SK-N-SH (cell line): ENCODE measurements at regions not wholly inside any gene's neighbourhood (a gene's known extent, or its start where the extent isn't known, plus 50 kb on each side); places are given as distances from the start of the nearest gene placed in this dataset.

ENCODE experiments used
- CTCF ChIA-PET: fragments of 300-600, 350-600 bp; formaldehyde crosslinking; extraction: SDS; loops from one replicate; lab custom pipeline; 2021; lab: Yijun Ruan, JAX
- POLR2A ChIA-PET: fragments of 350-600 bp; sonication (Branson Sonifier 250); formaldehyde crosslinking; extraction: SDS; loops from one replicate; lab custom pipeline; 2020; ENCODE audit warnings: antibody characterized with exemption, inconsistent platforms; lab: Yijun Ruan, JAX
- DNase-seq: peaks from one replicate; pipeline ENCODE4 v3.0.0; 2012
- H2AFZ ChIP-seq: fragments of 200-600 bp; sonication (generic); 2 replicates; pipeline ENCODE4 v1.8.1; 2016; ENCODE audit warnings: antibody characterized with exemption, mild to moderate bottlenecking, low read depth
- H3F3A ChIP-seq: fragments of 200-600 bp; sonication (generic); replicated peaks from 2 replicates; pipeline ENCODE3; 2016; ENCODE audit warnings: antibody characterized with exemption, mild to moderate bottlenecking; ENCODE audit not compliant: insufficient read depth
- H3K27ac ChIP-seq, 2 experiments: fragments of 200-500 bp in 1 of 2; fragments of 200-600 bp in 1 of 2; sonication (Bioruptor generic) in 1 of 2; sonication (generic), shearing (Covaris generic) in 1 of 2; 2 replicates each; pipeline versions ENCODE4 v1.5.1 to v1.6.1; 2014 to 2016; ENCODE audit warnings: low read depth in 2 of 2, inconsistent platforms in 1 of 2, low read length in 1 of 2, mild to moderate bottlenecking in 1 of 2, mixed read lengths in 1 of 2
- H3K27me3 ChIP-seq: fragments of 200-600 bp; sonication (generic), shearing (Covaris generic); 2 replicates; pipeline ENCODE4 v1.6.1; 2016; ENCODE audit warnings: mixed run types; ENCODE audit not compliant: insufficient read depth
- H3K36me3 ChIP-seq, 2 experiments: fragments of 200-500 bp in 1 of 2; fragments of 200-600 bp in 1 of 2; sonication (Bioruptor generic) in 1 of 2; sonication (generic) in 1 of 2; replicated peaks in 1 of 2; 2 replicates each; pipeline versions ENCODE3 to v1.5.1; 2014 to 2016; ENCODE audit warnings: low read length in 1 of 2, mild to moderate bottlenecking in 1 of 2; ENCODE audit not compliant: insufficient read depth in 2 of 2, control insufficient read depth in 1 of 2
- H3K4me1 ChIP-seq, 2 experiments: fragments of 200-500 bp in 1 of 2; fragments of 200-600 bp in 1 of 2; sonication (Bioruptor generic) in 1 of 2; sonication (generic), shearing (Covaris generic) in 1 of 2; 2 replicates each; pipeline versions ENCODE4 v1.5.1 to v1.6.1; 2014 to 2016; ENCODE audit warnings: low read depth in 1 of 2, low read length in 1 of 2, mixed run types in 1 of 2; ENCODE audit not compliant: insufficient read depth in 2 of 2, control insufficient read depth in 1 of 2
- H3K4me2 ChIP-seq: fragments of 200-600 bp; sonication (generic), shearing (Covaris generic); 2 replicates; pipeline ENCODE4 v1.6.1; 2017; ENCODE audit warnings: mixed run types
- H3K4me3 ChIP-seq, 2 experiments: fragments of 200-500 bp in 1 of 2; fragments of 200-600 bp in 1 of 2; sonication (Bioruptor generic) in 1 of 2; sonication (generic), shearing (Covaris generic) in 1 of 2; 2 replicates each; pipeline versions ENCODE4 v1.5.1 to v1.8.1; 2014 to 2016; ENCODE audit warnings: low read depth in 2 of 2, inconsistent platforms in 1 of 2, low read length in 1 of 2, mild to moderate bottlenecking in 1 of 2, mixed read lengths in 1 of 2, moderate library complexity in 1 of 2
- H3K79me2 ChIP-seq: fragments of 200-600 bp; sonication (generic); 2 replicates; pipeline ENCODE4 v1.8.1; 2017; ENCODE audit warnings: mild to moderate bottlenecking; ENCODE audit not compliant: insufficient read depth
- H3K9ac ChIP-seq: fragments of 200-600 bp; sonication (generic); 2 replicates; pipeline ENCODE4 v1.6.1; 2017; ENCODE audit warnings: mixed run types
- H3K9me2 ChIP-seq: fragments of 200-600 bp; sonication (generic); 2 replicates; pipeline ENCODE4 v1.6.1; 2017; ENCODE audit warnings: mixed run types
- H3K9me3 ChIP-seq: fragments of 200-600 bp; sonication (generic); 2 replicates; pipeline ENCODE4 v1.6.1; 2017; ENCODE audit warnings: mixed run types, mild to moderate bottlenecking, moderate library complexity
- H4K20me1 ChIP-seq: fragments of 200-600 bp; sonication (generic); 2 replicates; pipeline ENCODE4 v1.6.1; 2017; ENCODE audit warnings: mild to moderate bottlenecking, mixed run types; ENCODE audit not compliant: insufficient read depth
- CHD2 ChIP-seq: fragments of 150-350 bp; IDR thresholded peaks from 2 replicates; pipeline ENCODE4 v1.6.1; 2018; ENCODE audit warnings: low read length; ENCODE audit not compliant: partially characterized antibody
- ELF1 ChIP-seq: IDR thresholded peaks from 2 replicates; pipeline ENCODE4 v1.4.0; 2012
- EP300 ChIP-seq, 2 experiments: IDR thresholded peaks; 2 replicates each; pipeline versions ENCODE4 v1.4.0 to v1.6.1; 2012; ENCODE audit warnings: borderline replicate concordance in 1 of 2, low read depth in 1 of 2, low read length in 1 of 2
- EZH2phosphoT487 ChIP-seq: fragments of 200-600 bp; sonication (generic); IDR thresholded peaks from 2 replicates; pipeline ENCODE4 v1.6.1; 2017; ENCODE audit warnings: low read depth, mixed run types, mild to moderate bottlenecking, antibody characterized with exemption, moderate library complexity, borderline replicate concordance
- FOXJ3 ChIP-seq: sonication (generic); formaldehyde crosslinking; IDR thresholded peaks from 2 replicates; pipeline ENCODE4 v1.5.1; 2020; ENCODE audit warnings: mild to moderate bottlenecking, missing genetic modification reagents
- FOXM1 ChIP-seq: IDR thresholded peaks from 2 replicates; pipeline ENCODE4 v1.4.0; 2012; ENCODE audit warnings: low read depth, mild to moderate bottlenecking
- GABPA ChIP-seq: IDR thresholded peaks from 2 replicates; pipeline ENCODE4 v1.4.0; 2012; ENCODE audit warnings: low read depth, mild to moderate bottlenecking
- GATA2 ChIP-seq: sonication (generic); formaldehyde crosslinking; IDR thresholded peaks from 2 replicates; pipeline ENCODE4 v1.5.0; 2020; ENCODE audit warnings: mild to moderate bottlenecking, missing genetic modification reagents
- MXI1 ChIP-seq: IDR thresholded peaks from 2 replicates; pipeline ENCODE4 v1.6.1; 2012; ENCODE audit warnings: mild to moderate bottlenecking, low read depth, low read length, improper control_type of control experiment
- NFIC ChIP-seq: IDR thresholded peaks from 2 replicates; pipeline ENCODE4 v1.4.0; 2012; ENCODE audit warnings: borderline replicate concordance
- NRF1 ChIP-seq: IDR thresholded peaks from 2 replicates; pipeline ENCODE4 v1.6.1; 2012; ENCODE audit warnings: low read depth, mild to moderate bottlenecking, low read length
- POLR2AphosphoS5 ChIP-seq: IDR thresholded peaks from 2 replicates; pipeline ENCODE4 v1.6.1; 2012; ENCODE audit warnings: low read depth, low read length
- RAD21 ChIP-seq: IDR thresholded peaks from 2 replicates; pipeline ENCODE4 v1.6.1; 2012; ENCODE audit warnings: mild to moderate bottlenecking, low read length
- RCOR1 ChIP-seq: fragments of 150-350 bp; IDR thresholded peaks from 2 replicates; pipeline ENCODE4 v1.6.1; 2017; ENCODE audit warnings: antibody characterized with exemption, low read length
- RFX5 ChIP-seq: IDR thresholded peaks from 2 replicates; pipeline ENCODE4 v1.6.1; 2012; ENCODE audit warnings: mild to moderate bottlenecking, improper control_type of control experiment, low read length
- RXRA ChIP-seq: IDR thresholded peaks from 2 replicates; pipeline ENCODE4 v1.4.0; 2012; ENCODE audit warnings: low read depth, mild to moderate bottlenecking, borderline replicate concordance
- SIN3A ChIP-seq: IDR thresholded peaks from 2 replicates; pipeline ENCODE4 v1.6.1; 2012; ENCODE audit warnings: low read depth, mild to moderate bottlenecking, low read length, moderate library complexity, borderline replicate concordance
- TEAD4 ChIP-seq: IDR thresholded peaks from 2 replicates; pipeline ENCODE4 v1.4.0; 2012; ENCODE audit warnings: mild to moderate bottlenecking, borderline replicate concordance; ENCODE audit not compliant: insufficient read depth
- YY1 ChIP-seq: IDR thresholded peaks from 2 replicates; pipeline ENCODE4 v1.4.0; 2012; ENCODE audit warnings: low read depth, mild to moderate bottlenecking
- WGBS: methylation state at CpG from one replicate; pipeline ENCODE4 v1.1.6; 2017; ENCODE audit warnings: low lambda C conversion rate; 5-methylcytosine and 5-hydroxymethylcytosine counted together
- TF ChIP-seq, protein P1 (sequence below): IDR thresholded peaks from 2 replicates; pipeline ENCODE4; 2012
- TF ChIP-seq, protein P2 (sequence below): fragments of 150-350 bp; IDR thresholded peaks from 2 replicates; pipeline ENCODE4 v1.6.1; 2017; ENCODE audit warnings: antibody characterized with exemption, low read length, low read depth, borderline replicate concordance
- TF ChIP-seq, protein P3 (sequence below): fragments of 150-350 bp; IDR thresholded peaks from 2 replicates; pipeline ENCODE4 v1.6.1; 2016; ENCODE audit warnings: mild to moderate bottlenecking, low read depth, low read length
- TF ChIP-seq, protein P4 (sequence below): IDR thresholded peaks from 2 replicates; pipeline ENCODE4 v1.6.1; 2012; ENCODE audit warnings: mild to moderate bottlenecking, low read depth, low read length, moderate library complexity

DNA sequence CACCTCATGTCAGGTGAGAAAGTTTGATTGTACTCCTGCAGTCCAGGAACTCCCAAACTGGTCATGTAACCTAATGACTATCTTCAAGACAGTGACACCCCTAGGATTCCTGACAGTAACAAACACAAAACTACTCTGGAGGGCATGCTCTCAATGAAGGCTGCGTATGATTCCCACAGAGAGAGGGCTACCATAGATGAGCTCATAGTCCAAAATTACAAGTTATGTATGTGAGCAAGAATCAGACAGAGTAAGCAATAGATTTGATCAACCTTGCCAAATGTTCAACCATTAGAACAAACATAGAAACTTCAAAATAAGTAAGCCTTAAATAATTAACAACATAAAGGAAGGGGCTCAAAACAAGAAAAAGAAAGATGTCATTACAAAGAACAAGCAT lies 158.1 kb downstream of the COPRS start:
- H3K27ac ChIP-seq = no peak overlapping the region
- H2AFZ ChIP-seq = no peak overlapping the region
- peaks cover 10 to 12% of the 10 kb centered on the region in 2 experiments for H3K4me1 ChIP-seq
- ChIA-PET CTCF (interaction anchor here (0.7 to 1.8 kb wide), 3 partner anchors 9 to 143 kb away, joined by 3 to 9 read pairs (median 3); no protein-coding TSS in a partner anchor), POLR2A (no interaction called here)
- no peak overlapping the region for H3K9ac ChIP-seq
- no peak for DNase-seq
- WGBS = 94% methylated on average over 1 of the region's 1 CpG
- no peaks in the 10 kb centered on the region for H3K36me3 ChIP-seq
- H3K27me3 ChIP-seq = no peaks in the 10 kb centered on the region
- peaks cover 12% of the 10 kb centered on the region for H3F3A ChIP-seq
- H3K9me3 ChIP-seq = no peaks in the 10 kb centered on the region
- H3K4me3 ChIP-seq = no peak overlapping the region
- no peaks in the 10 kb centered on the region for H4K20me1 ChIP-seq
- H3K4me2 ChIP-seq = no peak overlapping the region
- no peaks in the 10 kb centered on the region for H3K79me2 ChIP-seq
- no peaks in the 10 kb centered on the region for H3K9me2 ChIP-seq
- TF ChIP-seq, protein P1, sequence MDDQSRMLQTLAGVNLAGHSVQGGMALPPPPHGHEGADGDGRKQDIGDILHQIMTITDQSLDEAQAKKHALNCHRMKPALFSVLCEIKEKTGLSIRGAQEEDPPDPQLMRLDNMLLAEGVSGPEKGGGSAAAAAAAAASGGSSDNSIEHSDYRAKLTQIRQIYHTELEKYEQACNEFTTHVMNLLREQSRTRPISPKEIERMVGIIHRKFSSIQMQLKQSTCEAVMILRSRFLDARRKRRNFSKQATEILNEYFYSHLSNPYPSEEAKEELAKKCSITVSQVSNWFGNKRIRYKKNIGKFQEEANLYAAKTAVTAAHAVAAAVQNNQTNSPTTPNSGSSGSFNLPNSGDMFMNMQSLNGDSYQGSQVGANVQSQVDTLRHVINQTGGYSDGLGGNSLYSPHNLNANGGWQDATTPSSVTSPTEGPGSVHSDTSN = no peak
- TF ChIP-seq EZH2phosphoT487 (no peak), MXI1 (no peak), RCOR1 (no peak), RXRA (no peak), GABPA (no peak), FOXM1 (no peak)
- TF ChIP-seq, protein P2, sequence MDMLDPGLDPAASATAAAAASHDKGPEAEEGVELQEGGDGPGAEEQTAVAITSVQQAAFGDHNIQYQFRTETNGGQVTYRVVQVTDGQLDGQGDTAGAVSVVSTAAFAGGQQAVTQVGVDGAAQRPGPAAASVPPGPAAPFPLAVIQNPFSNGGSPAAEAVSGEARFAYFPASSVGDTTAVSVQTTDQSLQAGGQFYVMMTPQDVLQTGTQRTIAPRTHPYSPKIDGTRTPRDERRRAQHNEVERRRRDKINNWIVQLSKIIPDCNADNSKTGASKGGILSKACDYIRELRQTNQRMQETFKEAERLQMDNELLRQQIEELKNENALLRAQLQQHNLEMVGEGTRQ = no peak

DNA sequence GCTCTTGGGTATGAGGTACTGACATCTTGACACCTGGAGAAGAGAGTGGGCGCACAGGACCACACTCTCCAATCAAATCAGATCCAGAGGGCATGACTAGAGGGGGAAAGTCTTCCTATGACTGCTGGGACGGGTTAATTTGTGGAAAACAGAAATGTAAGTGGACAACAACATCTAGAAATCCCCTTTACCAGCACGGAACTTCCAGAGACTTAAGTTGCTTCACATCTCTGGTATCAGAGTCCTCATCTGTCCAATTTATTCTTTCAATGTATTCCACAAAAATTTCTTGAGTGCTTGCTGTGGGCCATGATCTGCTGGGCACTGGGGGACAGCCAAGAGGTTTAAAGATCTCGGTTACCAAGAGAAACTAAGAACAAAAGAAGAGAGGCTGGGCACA lies 159.2 kb downstream of the COPRS start:
- 76% methylated on average over 4 of the region's 4 CpGs for WGBS
- no peak overlapping the region for H3K4me2 ChIP-seq
- ChIA-PET CTCF (interaction anchor here (1.0 to 1.8 kb wide), 4 partner anchors 14 to 143 kb away, joined by 3 to 9 read pairs (median 4); no protein-coding TSS in a partner anchor), POLR2A (no interaction called here)
- H3F3A ChIP-seq = peaks cover 22% of the 10 kb centered on the region
- H3K4me3 ChIP-seq = no peak overlapping the region
- no peaks in the 10 kb centered on the region for H3K9me3 ChIP-seq
- H3K27me3 ChIP-seq = no peaks in the 10 kb centered on the region
- no peaks in the 10 kb centered on the region for H3K36me3 ChIP-seq
- DNase-seq = no peak
- no peak overlapping the region for H3K9ac ChIP-seq
- no peaks in the 10 kb centered on the region for H3K9me2 ChIP-seq
- peaks cover 19% of the 10 kb centered on the region in 2 experiments for H3K4me1 ChIP-seq
- H4K20me1 ChIP-seq = no peaks in the 10 kb centered on the region
- TF ChIP-seq GABPA (no peak), EP300 (IDR thresholded peaks at IDR 0.05; ENCODE audit: borderline replicate concordance in 1 of 2, low read depth in 1 of 2, low read length in 1 of 2) (no peak), RAD21 (no peak), ELF1 (no peak), POLR2AphosphoS5 (no peak), CHD2 (no peak), RFX5 (no peak), MXI1 (no peak), GATA2 (CRISPR knock-in tag) (no peak), NFIC (no peak), RXRA (no peak), YY1 (no peak), SIN3A (no peak), TEAD4 (no peak), FOXJ3 (CRISPR knock-in tag) (no peak), NRF1 (no peak)
- TF ChIP-seq, protein P3, sequence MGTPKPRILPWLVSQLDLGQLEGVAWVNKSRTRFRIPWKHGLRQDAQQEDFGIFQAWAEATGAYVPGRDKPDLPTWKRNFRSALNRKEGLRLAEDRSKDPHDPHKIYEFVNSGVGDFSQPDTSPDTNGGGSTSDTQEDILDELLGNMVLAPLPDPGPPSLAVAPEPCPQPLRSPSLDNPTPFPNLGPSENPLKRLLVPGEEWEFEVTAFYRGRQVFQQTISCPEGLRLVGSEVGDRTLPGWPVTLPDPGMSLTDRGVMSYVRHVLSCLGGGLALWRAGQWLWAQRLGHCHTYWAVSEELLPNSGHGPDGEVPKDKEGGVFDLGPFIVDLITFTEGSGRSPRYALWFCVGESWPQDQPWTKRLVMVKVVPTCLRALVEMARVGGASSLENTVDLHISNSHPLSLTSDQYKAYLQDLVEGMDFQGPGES = no peak
- TF ChIP-seq, protein P4, sequence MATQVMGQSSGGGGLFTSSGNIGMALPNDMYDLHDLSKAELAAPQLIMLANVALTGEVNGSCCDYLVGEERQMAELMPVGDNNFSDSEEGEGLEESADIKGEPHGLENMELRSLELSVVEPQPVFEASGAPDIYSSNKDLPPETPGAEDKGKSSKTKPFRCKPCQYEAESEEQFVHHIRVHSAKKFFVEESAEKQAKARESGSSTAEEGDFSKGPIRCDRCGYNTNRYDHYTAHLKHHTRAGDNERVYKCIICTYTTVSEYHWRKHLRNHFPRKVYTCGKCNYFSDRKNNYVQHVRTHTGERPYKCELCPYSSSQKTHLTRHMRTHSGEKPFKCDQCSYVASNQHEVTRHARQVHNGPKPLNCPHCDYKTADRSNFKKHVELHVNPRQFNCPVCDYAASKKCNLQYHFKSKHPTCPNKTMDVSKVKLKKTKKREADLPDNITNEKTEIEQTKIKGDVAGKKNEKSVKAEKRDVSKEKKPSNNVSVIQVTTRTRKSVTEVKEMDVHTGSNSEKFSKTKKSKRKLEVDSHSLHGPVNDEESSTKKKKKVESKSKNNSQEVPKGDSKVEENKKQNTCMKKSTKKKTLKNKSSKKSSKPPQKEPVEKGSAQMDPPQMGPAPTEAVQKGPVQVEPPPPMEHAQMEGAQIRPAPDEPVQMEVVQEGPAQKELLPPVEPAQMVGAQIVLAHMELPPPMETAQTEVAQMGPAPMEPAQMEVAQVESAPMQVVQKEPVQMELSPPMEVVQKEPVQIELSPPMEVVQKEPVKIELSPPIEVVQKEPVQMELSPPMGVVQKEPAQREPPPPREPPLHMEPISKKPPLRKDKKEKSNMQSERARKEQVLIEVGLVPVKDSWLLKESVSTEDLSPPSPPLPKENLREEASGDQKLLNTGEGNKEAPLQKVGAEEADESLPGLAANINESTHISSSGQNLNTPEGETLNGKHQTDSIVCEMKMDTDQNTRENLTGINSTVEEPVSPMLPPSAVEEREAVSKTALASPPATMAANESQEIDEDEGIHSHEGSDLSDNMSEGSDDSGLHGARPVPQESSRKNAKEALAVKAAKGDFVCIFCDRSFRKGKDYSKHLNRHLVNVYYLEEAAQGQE = no peak
- no peaks in the 10 kb centered on the region for H3K79me2 ChIP-seq
- no peak overlapping the region for H2AFZ ChIP-seq
- no peak overlapping the region for H3K27ac ChIP-seq
